ENCODE measurements at regions not wholly inside any gene's neighbourhood (a gene's known extent, or its start where the extent isn't known, plus 50 kb on each side); places are given as distances from the start of the nearest gene placed in this dataset.

- no peak for TF ChIP-seq CTCF (IDR thresholded peaks at IDR 0.05)
- Histone ChIP-seq H3K36me3 (ENCODE audit: insufficient read depth in 1 of 2, low read depth in 1 of 2) (no peaks in the 10 kb centered on the region), H3K27ac (no peak overlapping the region), H3K4me3 (no peak overlapping the region), H3K4me1 (peaks cover 6% of the 10 kb centered on the region), H3K27me3 (ENCODE audit: insufficient read depth in 3 of 3, low read length in 2 of 3) (no peaks in the 10 kb centered on the region), H3K9me3 (no peaks in the 10 kb centered on the region)
- ATAC-seq: no peak
- intact Hi-C loops (cut with DNase I): no loop called here
- DNase-seq: no peak
- 71 to 77% (median 73%) methylated on average over 7 of the region's 7 CpGs for WGBS, 3 donors
Observed at GRCh38 chr13:80547885-80548825, 207.2 kb upstream of the SPRY2 start.

- ATAC-seq (no peak), DNase-seq (no peak)
- H3K9me3 ChIP-seq: no peaks in the 10 kb centered on the region
- H3K4me1 ChIP-seq: peaks cover 6% of the 10 kb centered on the region
- no peak overlapping the region for H3K4me3 ChIP-seq
- no peaks in the 10 kb centered on the region for H3K27me3 ChIP-seq (ENCODE audit: insufficient read depth in 3 of 3, low read length in 2 of 3)
- 25 to 41% (median 25%) methylated on average over 1 of the region's 1 CpG for WGBS, 3 donors
- H3K27ac ChIP-seq: no peak overlapping the region
- no peak for TF ChIP-seq CTCF (IDR thresholded peaks at IDR 0.05)
- intact Hi-C loops (cut with DNase I): no loop called here
- H3K36me3 ChIP-seq (ENCODE audit: insufficient read depth in 1 of 2, low read depth in 1 of 2): no peaks in the 10 kb centered on the region
Observed at GRCh38 chr13:80547341-80547740, 206.4 kb upstream of the SPRY2 start.

GRCh38 chr13:80533175-80533574 lies 192.2 kb upstream of the SPRY2 start:
- Histone ChIP-seq H3K4me1 (no peaks in the 10 kb centered on the region), H3K4me3 (no peak overlapping the region), H3K9me3 (peaks cover 8% of the 10 kb centered on the region), H3K36me3 (ENCODE audit: insufficient read depth in 1 of 2, low read depth in 1 of 2) (no peaks in the 10 kb centered on the region), H3K27me3 (ENCODE audit: insufficient read depth in 3 of 3, low read length in 2 of 3) (no peaks in the 10 kb centered on the region), H3K27ac (no peak overlapping the region)
- DNase-seq (no peak), ATAC-seq (no peak)
- 92 to 100% (median 97%) methylated on average over 1 of the region's 1 CpG for WGBS, 3 donors
- intact Hi-C loops (cut with DNase I): no loop called here
- no peak for TF ChIP-seq CTCF (IDR thresholded peaks at IDR 0.05)

GRCh38 chr13:80530902-80531301 lies 190.0 kb upstream of the SPRY2 start:
- intact Hi-C loops (cut with DNase I): no loop called here
- H3K36me3 ChIP-seq (ENCODE audit: insufficient read depth in 1 of 2, low read depth in 1 of 2): no peaks in the 10 kb centered on the region
- TF ChIP-seq CTCF (IDR thresholded peaks at IDR 0.05): no peak
- ATAC-seq (no peak), DNase-seq (no peak)
- 93 to 97% (median 96%) methylated on average over 1 of the region's 1 CpG for WGBS, 3 donors
- no peak overlapping the region for H3K27ac ChIP-seq
- no peaks in the 10 kb centered on the region for H3K27me3 ChIP-seq (ENCODE audit: insufficient read depth in 3 of 3, low read length in 2 of 3)
- H3K9me3 ChIP-seq: peaks cover 8% of the 10 kb centered on the region
- H3K4me1 ChIP-seq: no peaks in the 10 kb centered on the region
- no peak overlapping the region for H3K4me3 ChIP-seq
